ENCODE measurements at regions not wholly inside any gene's neighbourhood (a gene's known extent, or its start where the extent isn't known, plus 50 kb on each side); places are given as distances from the start of the nearest gene placed in this dataset.

- no peak overlapping the region for H3K4me3 ChIP-seq
- H3K27me3 ChIP-seq = no peaks in the 10 kb centered on the region
- peaks cover 11% of the 10 kb centered on the region for H3K4me1 ChIP-seq (ENCODE audit: insufficient read depth)
- no peaks in the 10 kb centered on the region for H4K20me1 ChIP-seq (ENCODE audit: insufficient read depth, poor library complexity, severe bottlenecking)
- no peaks in the 10 kb centered on the region for H3K9me3 ChIP-seq (ENCODE audit: low read depth)
- no peaks in the 10 kb centered on the region for H3K9me2 ChIP-seq (replicated peaks; ENCODE audit: insufficient read depth)
- DNase-seq (ENCODE audit: low spot score) = no peak
- no peak overlapping the region for H2AFZ ChIP-seq
- H3K27ac ChIP-seq = no peak overlapping the region
- no peaks in the 10 kb centered on the region for H3K79me2 ChIP-seq
- H3K4me2 ChIP-seq = no peak overlapping the region
- no peak for TF ChIP-seq CTCF (IDR thresholded peaks at IDR 0.05; ENCODE audit: poor library complexity)
- no peak for TF ChIP-seq EZH2phosphoT487 (IDR thresholded peaks at IDR 0.05; ENCODE audit: low read depth, severe bottlenecking, unreplicated experiment)
- TF ChIP-seq EZH2 (IDR thresholded peaks at IDR 0.05; ENCODE audit: borderline replicate concordance) = no peak
- no peaks in the 10 kb centered on the region for H3K36me3 ChIP-seq (replicated peaks; ENCODE audit: insufficient read depth, low read depth)
- 63% methylated on average over 2 of the region's 2 CpGs for WGBS (ENCODE audit: low lambda C conversion rate, missing lambda C conversion rate)
Observed at GRCh38 chr14:85125291-85125670, 404.7 kb upstream of the FLRT2 start.

GRCh38 chr14:85129921-85130320 lies 400.0 kb upstream of the FLRT2 start:
- Histone ChIP-seq H3K4me3 (no peak overlapping the region), H3K27ac (peak overlapping the region; percentile 54), H3K36me3 (replicated peaks; ENCODE audit: insufficient read depth, low read depth) (no peaks in the 10 kb centered on the region), H3K4me1 (ENCODE audit: insufficient read depth) (peaks cover 15% of the 10 kb centered on the region), H3K4me2 (no peak overlapping the region), H3K79me2 (no peaks in the 10 kb centered on the region), H3K9me3 (ENCODE audit: low read depth) (no peaks in the 10 kb centered on the region), H2AFZ (no peak overlapping the region), H3K27me3 (no peaks in the 10 kb centered on the region), H4K20me1 (ENCODE audit: insufficient read depth, poor library complexity, severe bottlenecking) (no peaks in the 10 kb centered on the region), H3K9me2 (replicated peaks; ENCODE audit: insufficient read depth) (no peaks in the 10 kb centered on the region)
- whole genome bisulfite sequencing (ENCODE audit: low lambda C conversion rate, missing lambda C conversion rate) = 56% methylated on average over 2 of the region's 2 CpGs
- DNase-seq (ENCODE audit: low spot score) = peak; percentile 31
- TF ChIP-seq CTCF (IDR thresholded peaks at IDR 0.05; ENCODE audit: poor library complexity) (no peak), EZH2phosphoT487 (IDR thresholded peaks at IDR 0.05; ENCODE audit: low read depth, severe bottlenecking, unreplicated experiment) (no peak), EZH2 (IDR thresholded peaks at IDR 0.05; ENCODE audit: borderline replicate concordance) (no peak)

GRCh38 chr14:85131226-85131922 lies 398.6 kb upstream of the FLRT2 start:
- Histone ChIP-seq H3K36me3 (replicated peaks; ENCODE audit: insufficient read depth, low read depth) (no peaks in the 10 kb centered on the region), H3K4me1 (ENCODE audit: insufficient read depth) (peaks cover 15% of the 10 kb centered on the region), H4K20me1 (ENCODE audit: insufficient read depth, poor library complexity, severe bottlenecking) (no peaks in the 10 kb centered on the region), H3K4me3 (no peak overlapping the region), H3K27me3 (no peaks in the 10 kb centered on the region), H3K4me2 (no peak overlapping the region), H3K27ac (peak overlapping the region; percentile 22), H2AFZ (no peak overlapping the region), H3K9me2 (replicated peaks; ENCODE audit: insufficient read depth) (no peaks in the 10 kb centered on the region), H3K9me3 (ENCODE audit: low read depth) (no peaks in the 10 kb centered on the region), H3K79me2 (no peaks in the 10 kb centered on the region)
- WGBS (ENCODE audit: low lambda C conversion rate, missing lambda C conversion rate) = 63% methylated on average over 2 of the region's 2 CpGs
- peak; percentile 54 for DNase-seq (ENCODE audit: low spot score)
- TF ChIP-seq EZH2phosphoT487 (IDR thresholded peaks at IDR 0.05; ENCODE audit: low read depth, severe bottlenecking, unreplicated experiment) (no peak), CTCF (IDR thresholded peaks at IDR 0.05; ENCODE audit: poor library complexity) (peak; percentile 43), EZH2 (IDR thresholded peaks at IDR 0.05; ENCODE audit: borderline replicate concordance) (no peak)
